ENCODE measurements at regions not wholly inside any gene's neighbourhood (a gene's known extent, or its start where the extent isn't known, plus 50 kb on each side); places are given as distances from the start of the nearest gene placed in this dataset.

DNA sequence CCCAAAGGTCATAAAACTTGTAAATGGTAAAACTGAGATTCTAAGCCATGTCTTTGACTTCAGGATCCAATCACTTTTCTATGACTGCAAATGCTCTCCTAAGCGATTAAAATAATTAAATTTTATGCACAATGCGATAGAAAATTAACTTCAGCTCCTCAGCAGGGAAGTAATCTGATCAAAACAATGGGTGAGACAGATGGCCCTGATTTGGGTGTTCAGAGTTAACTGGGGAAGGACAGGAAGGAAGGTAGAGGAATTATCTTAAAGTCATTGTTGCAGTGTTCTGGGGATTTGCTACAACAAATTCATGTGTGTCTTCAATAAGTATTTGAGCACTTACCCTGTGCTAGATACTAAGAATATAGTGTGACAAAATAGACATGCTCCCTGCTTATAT, 446.0 kb upstream of the MEX3C start:
- intact Hi-C loops (cut with micrococcal nuclease): no loop called here
- no peak overlapping the region for H3K27ac ChIP-seq (ENCODE audit: low read length)
- DNase-seq (no peak), ATAC-seq (no peak)
- no peaks in the 10 kb centered on the region for H4K20me1 ChIP-seq (ENCODE audit: low read length)
- H3K27me3 ChIP-seq (ENCODE audit: low read length): no peaks in the 10 kb centered on the region
- no peaks in the 10 kb centered on the region for H3K36me3 ChIP-seq (ENCODE audit: low read depth, low read length)
- H3K4me3 ChIP-seq (ENCODE audit: low read length): no peak overlapping the region
- ChIA-PET CTCF (no interaction called here), POLR2A (ENCODE audit: unreplicated experiment) (no interaction called here)
- H3K9ac ChIP-seq (ENCODE audit: low read length): no peak overlapping the region
- no TSS peak for BruUV-seq (replicated peaks)
- H3K79me2 ChIP-seq (ENCODE audit: low read length): no peaks in the 10 kb centered on the region
- H3K9me3 ChIP-seq (ENCODE audit: low read length): no peaks in the 10 kb centered on the region
- H3F3A ChIP-seq (ENCODE audit: low read length, unreplicated experiment): no peaks in the 10 kb centered on the region
- TF ChIP-seq EZH2 (IDR thresholded peaks at IDR 0.05; ENCODE audit: low read length, unreplicated experiment) (no peak), EZH2phosphoT487 (IDR thresholded peaks at IDR 0.05; ENCODE audit: borderline replicate concordance, low read length) (no peak)
- TF ChIP-seq, protein P1, sequence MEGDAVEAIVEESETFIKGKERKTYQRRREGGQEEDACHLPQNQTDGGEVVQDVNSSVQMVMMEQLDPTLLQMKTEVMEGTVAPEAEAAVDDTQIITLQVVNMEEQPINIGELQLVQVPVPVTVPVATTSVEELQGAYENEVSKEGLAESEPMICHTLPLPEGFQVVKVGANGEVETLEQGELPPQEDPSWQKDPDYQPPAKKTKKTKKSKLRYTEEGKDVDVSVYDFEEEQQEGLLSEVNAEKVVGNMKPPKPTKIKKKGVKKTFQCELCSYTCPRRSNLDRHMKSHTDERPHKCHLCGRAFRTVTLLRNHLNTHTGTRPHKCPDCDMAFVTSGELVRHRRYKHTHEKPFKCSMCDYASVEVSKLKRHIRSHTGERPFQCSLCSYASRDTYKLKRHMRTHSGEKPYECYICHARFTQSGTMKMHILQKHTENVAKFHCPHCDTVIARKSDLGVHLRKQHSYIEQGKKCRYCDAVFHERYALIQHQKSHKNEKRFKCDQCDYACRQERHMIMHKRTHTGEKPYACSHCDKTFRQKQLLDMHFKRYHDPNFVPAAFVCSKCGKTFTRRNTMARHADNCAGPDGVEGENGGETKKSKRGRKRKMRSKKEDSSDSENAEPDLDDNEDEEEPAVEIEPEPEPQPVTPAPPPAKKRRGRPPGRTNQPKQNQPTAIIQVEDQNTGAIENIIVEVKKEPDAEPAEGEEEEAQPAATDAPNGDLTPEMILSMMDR (conservative IDR thresholded peaks at IDR 0.05; ENCODE audit: low read depth, low read length): no peak
- H3K4me2 ChIP-seq (ENCODE audit: low read length): no peak overlapping the region
- H3K9me2 ChIP-seq (replicated peaks; ENCODE audit: low read length): no peaks in the 10 kb centered on the region
- H2AFZ ChIP-seq (ENCODE audit: low read length): no peak overlapping the region
- H3K4me1 ChIP-seq (ENCODE audit: insufficient read depth, low read length): no peaks in the 10 kb centered on the region

- no peaks in the 10 kb centered on the region for H4K20me1 ChIP-seq (ENCODE audit: low read length)
- no peak overlapping the region for H3K9ac ChIP-seq (ENCODE audit: low read length)
- BruUV-seq (replicated peaks): no TSS peak
- no peaks in the 10 kb centered on the region for H3K9me2 ChIP-seq (replicated peaks; ENCODE audit: low read length)
- H3K4me3 ChIP-seq (ENCODE audit: low read length): no peak overlapping the region
- H3K4me1 ChIP-seq (ENCODE audit: insufficient read depth, low read length): no peaks in the 10 kb centered on the region
- no peaks in the 10 kb centered on the region for H3K27me3 ChIP-seq (ENCODE audit: low read length)
- POLR2A ChIA-PET (ENCODE audit: unreplicated experiment): no interaction called here
- H3K4me2 ChIP-seq (ENCODE audit: low read length): no peak overlapping the region
- no peaks in the 10 kb centered on the region for H3K79me2 ChIP-seq (ENCODE audit: low read length)
- CTCF ChIA-PET: no interaction called here
- intact Hi-C loops (cut with micrococcal nuclease): no loop called here
- no peak overlapping the region for H3K27ac ChIP-seq (ENCODE audit: low read length)
- no peaks in the 10 kb centered on the region for H3F3A ChIP-seq (ENCODE audit: low read length, unreplicated experiment)
- H3K9me3 ChIP-seq (ENCODE audit: low read length): no peaks in the 10 kb centered on the region
- TF ChIP-seq, protein P1 (conservative IDR thresholded peaks at IDR 0.05; ENCODE audit: low read depth, low read length): no peak
- TF ChIP-seq EZH2phosphoT487 (IDR thresholded peaks at IDR 0.05; ENCODE audit: borderline replicate concordance, low read length): no peak
- no peak for TF ChIP-seq EZH2 (IDR thresholded peaks at IDR 0.05; ENCODE audit: low read length, unreplicated experiment)
- ATAC-seq (no peak), DNase-seq (no peak)
- no peaks in the 10 kb centered on the region for H3K36me3 ChIP-seq (ENCODE audit: low read depth, low read length)
- no peak overlapping the region for H2AFZ ChIP-seq (ENCODE audit: low read length)
These were observed 448.1 kb upstream of the MEX3C start for GRCh38 chr18:51645607-51646006.

DNA sequence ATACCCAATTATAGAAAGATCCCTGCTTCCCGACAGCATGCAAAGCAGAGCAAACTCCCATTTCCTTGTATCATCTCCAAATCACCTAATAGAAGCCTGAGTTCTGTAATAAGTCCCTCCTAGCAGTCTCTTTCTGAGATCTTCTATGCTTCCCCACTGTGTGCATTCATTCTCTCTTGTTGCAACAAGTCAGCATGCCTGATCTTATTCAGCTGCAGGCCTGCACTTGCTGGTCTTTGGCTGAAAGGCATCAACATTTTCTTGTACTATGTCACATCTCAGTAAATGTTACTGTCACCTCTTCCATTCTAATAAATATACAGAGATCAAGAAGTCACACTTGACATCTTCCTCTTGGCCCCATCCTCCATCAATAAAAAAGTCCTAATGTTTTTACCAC, 449.9 kb upstream of the MEX3C start:
- Histone ChIP-seq H3K9ac (ENCODE audit: low read length) (no peak overlapping the region), H3K9me3 (ENCODE audit: low read length) (no peaks in the 10 kb centered on the region), H3F3A (ENCODE audit: low read length, unreplicated experiment) (no peaks in the 10 kb centered on the region), H3K27ac (ENCODE audit: low read length) (no peak overlapping the region), H3K4me1 (ENCODE audit: insufficient read depth, low read length) (no peaks in the 10 kb centered on the region), H3K4me3 (ENCODE audit: low read length) (no peak overlapping the region), H3K9me2 (replicated peaks; ENCODE audit: low read length) (no peaks in the 10 kb centered on the region), H3K36me3 (ENCODE audit: low read depth, low read length) (no peaks in the 10 kb centered on the region), H3K27me3 (ENCODE audit: low read length) (no peaks in the 10 kb centered on the region), H3K4me2 (ENCODE audit: low read length) (no peak overlapping the region), H2AFZ (ENCODE audit: low read length) (no peak overlapping the region), H4K20me1 (ENCODE audit: low read length) (no peaks in the 10 kb centered on the region), H3K79me2 (ENCODE audit: low read length) (no peaks in the 10 kb centered on the region)
- no TSS peak for BruUV-seq (replicated peaks)
- ChIA-PET POLR2A (ENCODE audit: unreplicated experiment) (no interaction called here), CTCF (no interaction called here)
- no peak for TF ChIP-seq EZH2phosphoT487 (IDR thresholded peaks at IDR 0.05; ENCODE audit: borderline replicate concordance, low read length)
- no peak for TF ChIP-seq EZH2 (IDR thresholded peaks at IDR 0.05; ENCODE audit: low read length, unreplicated experiment)
- TF ChIP-seq, protein P1 (conservative IDR thresholded peaks at IDR 0.05; ENCODE audit: low read depth, low read length): no peak
- ATAC-seq: no peak
- intact Hi-C loops (cut with micrococcal nuclease): no loop called here
- no peak for DNase-seq
